IMR-90 (cell line): ENCODE measurements at regions not wholly inside any gene's neighbourhood (a gene's known extent, or its start where the extent isn't known, plus 50 kb on each side); places are given as distances from the start of the nearest gene placed in this dataset.
A peak's percentile ranks its signal among the peaks of the same experiment; 100 is the strongest.

ENCODE experiments used
- ATAC-seq: fragments of 200-7000 bp; cut with Tn5 transposase; 2 replicates; pipeline ENCODE4 v1.9.1; 2020; ENCODE audit warnings: low read depth, mild to moderate bottlenecking, moderate library complexity
- BruUV-seq: library from RNA; stranded (reverse); fragments of 400-500 nt; replicated peaks from 2 replicates; lab custom pipeline; 2021; lab: Mats Ljungman, UMichigan
- CTCF ChIA-PET: fragments of 300-600 bp; formaldehyde crosslinking; extraction: SDS; loops from one replicate; lab custom pipeline; 2021; ENCODE audit warnings: antibody characterized with exemption; lab: Yijun Ruan, JAX
- POLR2A ChIA-PET: fragments of 300-600 bp; sonication (Branson Sonifier 250); formaldehyde crosslinking; loops from one replicate; lab custom pipeline; 2022; ENCODE audit warnings: antibody characterized with exemption; ENCODE audit not compliant: unreplicated experiment; lab: Charles Lee
- DNase-seq: peaks from one replicate; pipeline ENCODE4 v3.0.0; 2013
- H2AFZ ChIP-seq: replicated peaks from 2 replicates; pipeline ENCODE3; 2013; ENCODE audit warnings: low read length, mild to moderate bottlenecking; ENCODE audit not compliant: poor library complexity
- H2AK5ac ChIP-seq: 2 replicates; pipeline ENCODE4 v1.6.1; 2013; ENCODE audit warnings: low read depth, low read length, inconsistent platforms
- H2AK9ac ChIP-seq: replicated peaks from 2 replicates; pipeline ENCODE3; 2013; ENCODE audit warnings: mild to moderate bottlenecking, low read depth, low read length, moderate library complexity; ENCODE audit not compliant: poor library complexity
- H2BK120ac ChIP-seq: 2 replicates; pipeline ENCODE4 v1.6.1; 2013; ENCODE audit warnings: low read depth, low read length, inconsistent platforms
- H2BK15ac ChIP-seq: 3 replicates; pipeline ENCODE4 v1.6.1; 2013; ENCODE audit warnings: low read depth, low read length, inconsistent platforms
- H2BK20ac ChIP-seq: 2 replicates; pipeline ENCODE4 v1.6.1; 2013; ENCODE audit warnings: low read depth, mild to moderate bottlenecking, inconsistent platforms, low read length, moderate library complexity
- H2BK5ac ChIP-seq: 2 replicates; pipeline ENCODE4 v1.6.1; 2013; ENCODE audit warnings: mild to moderate bottlenecking, low read depth, low read length, inconsistent platforms; ENCODE audit not compliant: poor library complexity, severe bottlenecking
- H3K14ac ChIP-seq: replicated peaks from 2 replicates; pipeline ENCODE4 v1.6.1; 2013; ENCODE audit warnings: low read depth, low read length, inconsistent platforms
- H3K18ac ChIP-seq: 2 replicates; pipeline ENCODE4 v1.6.1; 2013; ENCODE audit warnings: low read depth, low read length, control low read depth
- H3K23ac ChIP-seq: 2 replicates; pipeline ENCODE4 v1.6.1; 2013; ENCODE audit warnings: low read depth, low read length, inconsistent platforms
- H3K27ac ChIP-seq: 2 replicates; pipeline ENCODE4 v1.5.1; 2013; ENCODE audit warnings: mild to moderate bottlenecking, control low read depth, low read length; ENCODE audit not compliant: insufficient read depth
- H3K27me3 ChIP-seq: 2 replicates; pipeline ENCODE4 v1.6.1; 2013; ENCODE audit warnings: low read length; ENCODE audit not compliant: control insufficient read depth, insufficient read depth
- H3K36me3 ChIP-seq: 2 replicates; pipeline ENCODE4 v1.6.1; 2013; ENCODE audit warnings: low read length, mixed read lengths; ENCODE audit not compliant: control insufficient read depth, insufficient read depth
- H3K4ac ChIP-seq: 2 replicates; pipeline ENCODE4 v1.6.1; 2013; ENCODE audit warnings: low read depth, low read length, inconsistent platforms
- H3K4me1 ChIP-seq: 2 replicates; pipeline ENCODE4 v1.6.1; 2013; ENCODE audit warnings: low read length, mixed read lengths; ENCODE audit not compliant: control insufficient read depth, insufficient read depth
- H3K4me2 ChIP-seq: 2 replicates; pipeline ENCODE4 v1.6.1; 2013; ENCODE audit warnings: low read depth, mild to moderate bottlenecking, control low read depth, low read length, moderate library complexity
- H3K4me3 ChIP-seq: 2 replicates; pipeline ENCODE4 v1.5.1; 2013; ENCODE audit warnings: low read depth, mild to moderate bottlenecking, control low read depth, low read length, moderate library complexity; ENCODE audit not compliant: insufficient read depth
- H3K56ac ChIP-seq: 2 replicates; pipeline ENCODE4 v1.6.1; 2013; ENCODE audit warnings: low read length, inconsistent platforms; ENCODE audit not compliant: insufficient read depth; ENCODE audit errors: extremely low read depth
- H3K79me1 ChIP-seq, 2 experiments: 2 replicates each; pipeline ENCODE4 v1.6.1; 2013; ENCODE audit warnings: low read length in 2 of 2, inconsistent platforms in 1 of 2, low read depth in 1 of 2
- H3K9ac ChIP-seq: 2 replicates; pipeline ENCODE4 v1.6.1; 2013; ENCODE audit warnings: low read depth, low read length, control low read depth
- H3K9me1 ChIP-seq: 2 replicates; pipeline ENCODE4 v1.6.1; 2013; ENCODE audit warnings: low read length, inconsistent platforms; ENCODE audit not compliant: insufficient read depth
- H3K9me3 ChIP-seq: 2 replicates; pipeline ENCODE4 v1.6.1; 2013; ENCODE audit warnings: low read length; ENCODE audit not compliant: control insufficient read depth, insufficient read depth
- H4K20me1 ChIP-seq: 2 replicates; pipeline ENCODE4 v1.6.1; 2013; ENCODE audit warnings: low read length, inconsistent platforms; ENCODE audit not compliant: insufficient read depth
- H4K5ac ChIP-seq: 2 replicates; pipeline ENCODE4 v1.6.1; 2013; ENCODE audit warnings: mild to moderate bottlenecking, low read depth, low read length, control low read depth
- H4K8ac ChIP-seq, 2 experiments: 2 replicates each; pipeline ENCODE4 v1.6.1; 2013; ENCODE audit warnings: low read depth in 2 of 2, low read length in 2 of 2, control low read depth in 1 of 2, inconsistent platforms in 1 of 2
- H4K91ac ChIP-seq: 2 replicates; pipeline ENCODE4 v1.6.1; 2013; ENCODE audit warnings: low read depth, low read length, inconsistent platforms; ENCODE audit not compliant: insufficient read depth
- CEBPB ChIP-seq: IDR thresholded peaks from 2 replicates; pipeline ENCODE4 v1.6.1; 2012; ENCODE audit warnings: low read depth, low read length, improper control_type of control experiment
- NFE2L2 ChIP-seq: fragments of 150-350 bp; IDR thresholded peaks from 2 replicates; pipeline ENCODE4 v1.6.1; 2016; ENCODE audit warnings: low read depth, mild to moderate bottlenecking, low read length
- SMC3 ChIP-seq: fragments of 150-350 bp; IDR thresholded peaks from 2 replicates; pipeline ENCODE4 v1.6.1; 2016; ENCODE audit warnings: low read depth, mild to moderate bottlenecking, antibody characterized with exemption, low read length, moderate library complexity
- WGBS, 2 experiments: methylation state at CpG; one replicate each; pipeline versions ENCODE4 v1.1.5 to v1.1.7; 2013; ENCODE audit warnings: missing lambda C conversion rate in 2 of 2; ENCODE audit not compliant: insufficient read length in 1 of 2; ENCODE audit errors: extremely low coverage in 2 of 2; 5-methylcytosine and 5-hydroxymethylcytosine counted together
- dilution Hi-C: fragments of 300-500 bp; cut with HindIII; formaldehyde crosslinking; loops from one replicate; pipeline ENCODE4 v1.14.3; 2018; ENCODE audit warnings: low sequenced_read_pairs; ENCODE audit not compliant: unreplicated experiment
- in situ Hi-C: fragments of 300-500 bp; cut with MboI; formaldehyde crosslinking; loops from 3 replicates; pipeline ENCODE4 v1.14.3; 2019; ENCODE audit warnings: low sequenced_read_pairs, inconsistent platforms, mixed read lengths
- intact Hi-C: fragments of 100-400 bp; cut with micrococcal nuclease; formaldehyde crosslinking; loops from 2 replicates; pipeline ENCODE4 v1.10.0; 2022

DNA sequence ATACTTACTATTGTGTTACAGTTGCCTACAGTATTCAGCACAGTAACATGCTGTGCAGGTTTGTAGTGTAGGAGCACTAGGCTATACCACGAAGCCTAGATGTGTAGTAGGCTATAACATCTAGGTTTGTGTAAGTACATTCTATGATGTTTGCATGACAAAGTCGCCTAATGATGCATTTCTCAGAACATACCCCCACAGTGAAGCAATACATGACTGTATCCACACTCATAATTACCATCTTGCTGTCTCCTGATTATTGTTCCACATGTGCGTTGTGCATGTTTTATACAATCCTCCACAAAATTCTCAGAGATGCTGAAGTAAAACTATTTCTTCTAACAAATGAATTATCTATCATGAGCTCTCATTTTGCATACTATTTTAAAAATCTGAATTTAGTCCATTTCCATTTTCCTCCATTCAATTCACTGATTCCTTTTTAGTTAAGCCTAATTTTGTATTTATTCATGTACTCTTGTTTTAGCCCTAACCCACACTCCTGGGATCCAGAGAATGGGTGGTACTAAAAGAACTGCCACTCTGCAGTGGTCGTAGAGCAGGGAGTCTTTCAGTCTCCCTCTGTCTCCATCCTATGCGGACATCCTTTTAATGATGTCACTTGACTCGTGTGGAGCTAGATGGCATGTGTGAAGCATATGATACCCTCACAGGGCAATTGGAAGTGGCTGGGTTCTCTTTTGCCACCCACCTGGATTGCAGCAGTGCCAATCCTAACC, 67.6 kb upstream of the CAV2 start:
- H2BK5ac ChIP-seq = no peak overlapping the region
- no peak overlapping the region for H3K4me3 ChIP-seq
- no peaks in the 10 kb centered on the region; the same call in 1 of the 2 replicates for H3K9me1 ChIP-seq
- no TSS peak for BruUV-seq
- peak; percentile 31 for DNase-seq
- H4K20me1 ChIP-seq = no peaks in the 10 kb centered on the region
- ChIA-PET POLR2A (interaction anchor here (1.1 kb wide), 1 partner anchor 94 kb away, joined by 3 read pairs; no protein-coding TSS in a partner anchor), CTCF (interaction anchor here (0.6 kb wide), 1 partner anchor 174 kb away, joined by 3 read pairs; no protein-coding TSS in a partner anchor)
- H3K18ac ChIP-seq = peak overlapping the region; percentile 76; the same call in 1 of the 2 replicates
- ATAC-seq = no peak
- peak overlapping the region; percentile 84; the same call in 1 of the 2 replicates for H3K4ac ChIP-seq
- no peak for TF ChIP-seq NFE2L2
- peak; percentile 52; the same call in 1 of the 2 replicates for TF ChIP-seq CEBPB
- TF ChIP-seq SMC3 = no peak
- dilution Hi-C loops (no loop called here), intact Hi-C loops (no loop called here), in situ Hi-C loops (no loop called here)
- no peaks in the 10 kb centered on the region for H3K9me3 ChIP-seq
- H2AFZ ChIP-seq = no peak overlapping the region
- H3K9ac ChIP-seq = no peak overlapping the region
- peak overlapping the region; percentile 85; the same call in 2 of the 3 replicates for H2BK15ac ChIP-seq
- peaks cover 13% of the 10 kb centered on the region for H3K4me1 ChIP-seq
- peak overlapping the region; percentile 59; the same call in 1 of the 2 replicates for H4K5ac ChIP-seq
- peak overlapping the region; percentile 13; the same call in 1 of the 2 replicates for H4K91ac ChIP-seq
- H3K56ac ChIP-seq = no peak overlapping the region
- H2BK120ac ChIP-seq = peak overlapping the region; percentile 84; the same call in 1 of the 2 replicates
- H3K27me3 ChIP-seq = no peaks in the 10 kb centered on the region
- peak overlapping the region; percentile 73; the same call in 1 of the 2 replicates for H2AK5ac ChIP-seq
- peak overlapping the region; percentile 31; the same call in 1 of the 2 replicates for H3K23ac ChIP-seq
- no peak overlapping the region for H3K27ac ChIP-seq
- WGBS, 2 experiments = 100% methylated on average over 1 of the region's 6 CpGs; no CpG with 5 or more reads in 1 of the 2 experiments
- no peaks in the 10 kb centered on the region for H3K36me3 ChIP-seq
- peak overlapping the region in 1 of 2 experiments; percentile 27; a peak in 1 of 4 replicates for H4K8ac ChIP-seq
- H2AK9ac ChIP-seq = no peak overlapping the region
- no peaks in the 10 kb centered on the region; a peak in 1 of 4 replicates for H3K79me1 ChIP-seq
- peak overlapping the region; percentile 82; the same call in 1 of the 2 replicates for H3K14ac ChIP-seq
- no peak overlapping the region for H3K4me2 ChIP-seq
- peak overlapping the region; percentile 92; the same call in 1 of the 2 replicates for H2BK20ac ChIP-seq
